HuH-7 (cell line): ENCODE measurements at regions not wholly inside any gene's neighbourhood (a gene's known extent, or its start where the extent isn't known, plus 50 kb on each side); places are given as distances from the start of the nearest gene placed in this dataset.
A peak's percentile ranks its signal among the peaks of the same experiment; 100 is the strongest.
"Not testable (repeated sequence)": the region's sequence is repeated elsewhere in the genome, so short reads cannot be mapped to it uniquely, and the experiment has no call there.

Experiments
- DNase-seq: peaks from one replicate; pipeline ENCODE4 v3.0.0; 2011; ENCODE audit warnings: low spot score

DNA sequence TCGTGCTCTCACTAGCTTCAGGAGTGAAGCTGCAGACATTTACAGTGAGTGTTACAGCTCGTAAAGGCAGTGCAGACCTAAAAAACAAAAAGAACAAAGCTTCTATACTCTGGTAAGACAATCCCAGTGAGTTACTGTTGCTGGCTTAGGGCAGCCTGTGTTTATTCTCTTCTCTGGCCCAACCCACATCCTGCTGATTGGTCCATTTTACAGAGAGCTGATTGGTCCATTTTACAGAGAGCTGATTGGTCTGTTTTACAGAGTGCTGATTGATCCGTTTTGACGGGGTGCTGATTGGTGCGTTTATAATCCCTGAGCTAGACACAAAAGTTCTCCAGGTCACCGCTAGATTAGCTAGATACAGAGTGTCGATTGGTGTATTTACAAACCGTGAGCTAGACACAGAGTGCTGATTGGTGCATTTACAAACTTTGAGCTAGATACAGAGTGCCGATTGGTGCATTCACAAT, 158.0 kb downstream of the KLRB1 start:
- DNase-seq: peak; percentile 8

DNA sequence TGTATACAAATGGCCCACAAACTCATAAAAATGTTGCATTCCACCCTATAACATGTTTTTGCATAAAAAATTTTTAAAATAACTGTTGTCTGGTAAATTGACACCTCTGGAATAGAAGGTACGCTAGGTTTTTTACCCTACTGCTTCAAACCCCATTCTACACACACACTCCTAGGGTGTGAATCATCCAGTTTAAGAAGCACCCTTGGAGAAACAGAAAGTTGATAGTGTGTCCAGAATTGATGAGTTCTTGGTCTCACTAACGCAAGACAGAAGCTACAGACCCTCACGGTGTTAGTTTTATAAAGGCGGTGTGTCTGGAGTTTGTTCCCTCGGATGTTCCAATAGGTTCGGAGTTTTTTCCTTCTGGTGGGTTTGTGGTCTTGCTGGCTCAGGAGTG, 158.5 kb downstream of the KLRB1 start:
- DNase-seq: no peak

DNA sequence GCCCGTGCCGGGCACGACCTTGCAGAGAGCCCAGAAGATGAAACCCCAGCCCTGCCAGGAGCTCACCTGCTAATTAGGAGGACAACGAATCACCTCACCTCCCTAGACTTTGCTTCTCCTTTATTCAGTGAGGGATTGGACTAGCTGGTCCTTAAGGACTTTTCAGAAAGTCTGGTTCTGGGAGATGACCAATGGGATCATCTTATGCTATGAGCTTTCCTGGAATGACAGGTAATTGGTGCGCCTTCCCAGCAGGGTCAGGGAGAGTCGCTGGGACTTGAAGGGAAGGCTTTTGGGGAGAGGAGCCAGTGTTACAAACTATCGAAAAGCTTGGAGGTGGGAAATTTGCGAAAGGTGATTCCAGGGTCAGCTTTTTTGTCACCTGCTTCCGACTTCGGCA, 159.1 kb downstream of the KLRB1 start:
- peak; percentile 15 for DNase-seq

DNA sequence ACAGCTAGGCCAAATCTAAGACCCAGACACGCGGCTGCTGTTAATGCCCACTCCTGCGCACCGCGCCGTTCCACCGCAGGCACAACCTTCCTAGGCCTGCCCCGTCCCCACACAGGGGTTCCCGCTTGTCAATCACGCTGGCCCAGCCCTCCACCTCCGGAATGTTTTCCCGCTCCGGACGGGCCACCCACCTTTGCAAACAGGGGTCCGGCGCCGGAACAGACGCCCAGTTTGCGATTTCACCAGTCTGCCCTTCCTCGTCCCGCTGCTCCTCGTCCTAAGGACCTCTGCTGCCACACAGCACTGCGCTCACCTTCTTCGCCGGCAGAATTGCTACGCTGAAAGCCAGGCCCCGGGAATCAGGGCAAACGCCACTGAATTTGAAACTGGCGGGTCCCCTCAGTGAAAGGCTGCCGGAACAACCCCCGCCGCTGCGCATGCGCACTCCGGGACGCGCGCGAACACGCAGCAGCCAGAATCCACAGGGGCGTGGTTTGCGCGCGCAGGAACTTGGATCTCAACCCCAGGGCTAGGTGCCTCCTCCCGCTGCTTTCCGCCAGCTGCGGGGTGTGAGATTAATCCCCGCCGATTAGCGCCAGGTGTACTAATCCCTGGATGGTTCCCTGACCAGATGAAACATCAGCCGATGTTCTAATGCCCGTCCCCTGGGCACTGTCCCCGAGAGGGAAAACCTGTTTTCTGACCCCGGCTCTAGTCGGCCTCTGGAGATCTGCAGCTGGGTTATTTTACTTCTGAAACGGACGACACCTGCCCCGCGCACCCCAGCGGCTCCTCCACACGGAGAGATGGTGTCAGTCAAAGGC, 159.7 kb downstream of the KLRB1 start:
- DNase-seq: peak; percentile 74

DNA sequence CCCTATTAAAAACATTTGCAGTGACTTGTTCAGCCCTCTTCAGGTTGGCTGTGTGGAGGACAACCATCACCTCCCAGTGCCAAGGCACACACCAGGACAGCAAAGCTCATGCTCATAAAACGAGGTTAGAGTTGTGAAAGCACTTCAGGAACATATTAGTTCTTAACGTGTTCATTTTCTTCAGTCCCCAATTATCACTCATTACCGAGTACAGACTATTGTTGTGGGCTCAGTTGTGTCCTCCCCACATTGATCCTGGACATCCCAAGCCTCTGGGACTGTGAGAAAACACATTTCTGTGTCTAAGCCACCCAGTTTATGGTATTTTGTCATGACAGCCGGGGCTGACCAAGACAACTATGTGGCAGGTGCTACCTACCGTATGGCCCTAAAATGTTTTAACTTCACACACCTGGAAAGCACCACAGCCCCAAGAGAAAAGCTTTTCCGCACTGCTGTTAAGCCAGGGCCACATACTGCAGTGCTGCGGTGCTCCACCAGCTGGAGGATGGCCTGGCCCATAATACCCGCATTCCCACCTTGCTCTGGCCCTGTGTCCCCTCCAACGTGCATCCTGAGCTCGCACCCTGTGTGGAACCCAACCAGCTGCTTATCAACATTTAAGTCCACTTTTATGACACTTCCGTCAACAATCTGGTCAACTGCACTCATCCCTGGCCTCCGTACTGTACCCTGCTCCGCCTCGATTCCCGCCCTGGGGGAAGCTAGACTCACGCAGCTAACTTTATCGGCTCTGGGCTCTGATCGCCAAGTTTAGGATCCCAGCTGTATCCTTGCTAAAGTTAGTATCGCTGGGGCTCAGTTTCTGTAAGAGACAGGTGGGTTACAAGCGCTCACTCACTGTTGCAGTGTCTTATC, 160.6 kb downstream of the KLRB1 start:
- DNase-seq: not testable (repeated sequence)

DNA sequence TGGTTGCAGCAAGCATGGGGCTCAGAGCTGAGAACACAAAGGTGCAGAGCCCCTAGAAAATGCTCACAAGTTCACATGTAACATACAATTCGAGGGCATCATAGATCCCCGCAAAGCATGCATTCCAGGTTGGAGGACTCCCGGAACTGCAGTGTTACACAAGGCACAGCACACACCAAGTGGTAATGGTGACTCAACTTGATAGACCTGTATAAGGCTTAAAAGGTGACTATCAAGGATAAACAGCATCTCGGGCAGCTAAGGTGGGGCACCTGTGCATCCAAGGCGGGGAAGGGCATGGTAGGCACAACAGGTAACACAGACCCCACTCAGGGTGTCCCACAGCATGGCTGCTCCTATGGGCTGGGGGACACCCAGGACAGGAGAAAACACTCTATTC, 167.3 kb downstream of the KLRB1 start:
- DNase-seq: not testable (repeated sequence)

DNA sequence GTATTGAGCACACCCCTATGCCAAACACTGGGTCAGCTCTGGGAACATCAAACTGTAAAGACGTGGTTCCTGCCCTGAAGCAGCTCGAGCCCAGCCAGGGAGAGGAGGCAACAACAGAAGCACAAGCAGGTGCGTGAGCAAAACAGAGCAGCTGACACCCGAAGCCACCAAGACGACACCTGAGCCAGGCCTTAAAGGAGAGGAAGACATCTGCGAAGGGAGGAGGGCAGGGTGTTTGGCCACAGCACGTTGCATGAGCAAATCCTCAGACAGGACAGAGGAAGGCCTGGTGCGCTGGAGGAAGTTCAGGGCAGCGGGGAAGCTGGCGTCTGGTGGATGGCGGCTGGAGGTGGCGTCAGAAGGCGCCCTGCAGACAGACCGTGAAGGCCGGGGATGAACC, 172.0 kb downstream of the KLRB1 start:
- not testable (repeated sequence) for DNase-seq

DNA sequence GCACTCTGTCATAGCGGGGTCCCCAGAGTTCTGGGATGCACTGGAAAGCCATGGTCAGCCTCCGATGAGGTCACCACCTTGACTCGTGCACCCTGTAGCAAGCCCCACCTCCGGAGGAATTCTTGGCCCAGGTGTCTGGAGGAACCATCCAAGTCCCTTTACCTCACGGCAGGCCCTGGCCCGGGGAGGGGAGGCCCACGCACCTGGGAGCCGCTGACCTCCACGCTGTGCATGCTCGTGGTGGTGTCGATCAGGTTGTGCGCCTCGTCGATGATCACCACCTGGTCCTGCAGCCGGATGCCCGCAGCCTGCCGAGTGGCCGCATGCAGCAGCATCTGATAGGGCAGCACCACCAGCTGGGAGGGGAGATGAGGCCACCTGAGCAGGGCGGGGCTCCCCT, 177.3 kb downstream of the KLRB1 start:
- not testable (repeated sequence) for DNase-seq

DNA sequence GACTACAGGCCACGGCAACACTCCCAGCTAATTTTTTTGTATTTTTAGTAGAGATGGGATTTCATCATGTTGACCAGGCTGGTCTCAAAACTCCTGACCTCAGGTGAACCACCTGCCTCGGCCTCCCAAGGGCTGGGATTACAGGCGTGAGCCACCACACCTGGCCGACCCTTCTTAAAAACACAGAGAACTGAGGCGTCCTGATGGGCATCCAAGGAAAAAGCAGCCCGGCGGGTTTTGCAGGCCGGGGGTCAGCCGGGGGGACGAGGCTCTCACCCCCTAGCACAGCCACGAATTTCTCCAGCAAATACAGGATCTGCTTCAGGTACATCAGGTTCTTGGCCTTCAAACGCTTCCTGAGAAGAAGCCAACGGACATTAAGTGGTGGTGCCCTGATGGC, 178.9 kb downstream of the KLRB1 start:
- not testable (repeated sequence) for DNase-seq

DNA sequence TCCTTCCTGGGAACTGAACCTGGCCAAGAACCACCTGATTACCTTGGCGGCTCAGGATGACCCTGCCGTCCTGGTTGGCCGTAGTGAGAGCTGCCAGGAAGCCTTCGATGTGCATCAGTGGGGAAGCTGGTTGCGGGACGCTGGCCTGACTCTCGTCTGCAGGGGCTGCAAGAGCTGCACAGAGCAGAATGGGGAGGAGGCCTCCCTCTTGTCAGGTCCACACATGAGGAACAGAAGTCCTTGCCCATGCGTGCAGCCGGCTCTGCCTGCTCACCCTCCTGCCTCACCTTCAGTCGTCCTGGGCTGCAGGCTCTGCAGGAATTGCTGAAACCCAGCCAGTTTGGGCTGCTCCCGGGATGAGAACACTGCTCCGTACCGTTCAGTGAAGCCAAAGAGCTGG, 182.3 kb downstream of the KLRB1 start:
- DNase-seq: not testable (repeated sequence)

DNA sequence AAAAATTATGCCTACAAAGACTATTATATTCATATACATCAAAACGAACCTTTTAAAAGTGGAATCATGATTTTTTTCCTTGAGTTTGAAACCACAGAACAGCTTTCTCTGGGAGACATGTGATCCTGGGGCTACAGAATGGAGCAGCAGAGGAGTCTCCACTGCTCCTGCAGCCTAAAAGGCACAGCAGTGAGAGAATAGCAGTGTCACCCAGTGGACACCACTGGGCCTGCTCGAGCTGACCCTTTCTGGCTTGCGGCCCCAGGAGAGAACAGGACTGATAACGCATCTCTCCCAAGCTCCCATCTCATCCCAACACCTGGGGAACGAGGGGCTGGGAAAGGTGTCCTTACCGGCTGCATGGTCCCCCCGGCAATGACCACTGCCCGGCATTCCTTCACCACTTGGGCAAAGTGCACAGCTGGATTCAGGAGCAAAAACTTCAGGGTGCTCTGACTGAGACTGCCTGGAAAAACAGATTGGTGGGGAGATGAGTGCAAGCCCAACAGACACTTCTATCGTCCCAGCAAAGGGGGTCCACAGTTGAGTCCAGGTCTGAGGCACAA, 183.5 kb downstream of the KLRB1 start:
- not testable (repeated sequence) for DNase-seq

DNA sequence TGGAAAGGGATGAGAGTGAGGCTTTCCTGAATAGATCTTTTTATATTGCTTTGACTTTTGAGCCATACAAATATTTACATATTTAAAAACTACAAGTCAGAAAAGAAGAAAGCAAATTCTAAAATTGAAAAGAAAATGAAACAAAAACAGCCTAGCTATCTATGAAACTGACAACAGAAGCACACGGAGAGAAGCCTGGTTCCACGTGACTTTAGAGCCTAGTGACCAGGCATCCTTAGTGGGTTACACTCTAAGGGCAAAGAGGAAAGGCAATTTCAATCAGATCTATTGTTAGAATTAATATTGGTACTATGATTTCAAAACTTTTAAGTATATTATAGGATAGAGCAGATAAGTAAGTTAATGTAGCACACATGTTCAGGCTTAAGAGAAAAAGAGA, 185.0 kb downstream of the KLRB1 start:
- not testable (repeated sequence) for DNase-seq

DNA sequence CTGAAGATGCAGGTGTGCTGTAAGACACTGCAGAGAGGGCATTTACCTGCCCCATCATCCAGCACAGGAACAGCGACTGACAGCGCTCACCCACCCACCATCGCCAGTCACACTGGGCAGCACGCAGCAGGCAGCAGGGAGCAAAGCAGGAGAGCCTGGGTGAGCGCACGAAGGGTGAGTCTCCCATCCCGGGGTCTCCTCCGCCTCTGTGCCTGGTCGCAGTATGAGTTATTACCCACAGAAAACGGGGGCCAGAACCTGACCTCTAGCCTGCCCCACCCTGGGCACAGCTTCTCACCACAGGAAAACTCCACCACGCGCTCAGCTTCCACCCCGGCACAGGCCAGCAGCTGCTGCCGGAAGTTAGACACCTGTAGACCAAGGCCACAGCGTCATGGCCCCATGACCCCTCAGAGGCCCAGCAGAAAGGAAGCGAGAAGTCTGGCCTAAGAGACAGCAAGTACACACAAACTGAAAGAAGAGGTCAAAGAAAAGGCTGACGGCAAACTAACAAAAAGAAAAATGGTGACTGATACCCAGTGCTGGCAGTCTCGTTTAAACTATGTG, 186.1 kb downstream of the KLRB1 start:
- DNase-seq: not testable (repeated sequence)

DNA sequence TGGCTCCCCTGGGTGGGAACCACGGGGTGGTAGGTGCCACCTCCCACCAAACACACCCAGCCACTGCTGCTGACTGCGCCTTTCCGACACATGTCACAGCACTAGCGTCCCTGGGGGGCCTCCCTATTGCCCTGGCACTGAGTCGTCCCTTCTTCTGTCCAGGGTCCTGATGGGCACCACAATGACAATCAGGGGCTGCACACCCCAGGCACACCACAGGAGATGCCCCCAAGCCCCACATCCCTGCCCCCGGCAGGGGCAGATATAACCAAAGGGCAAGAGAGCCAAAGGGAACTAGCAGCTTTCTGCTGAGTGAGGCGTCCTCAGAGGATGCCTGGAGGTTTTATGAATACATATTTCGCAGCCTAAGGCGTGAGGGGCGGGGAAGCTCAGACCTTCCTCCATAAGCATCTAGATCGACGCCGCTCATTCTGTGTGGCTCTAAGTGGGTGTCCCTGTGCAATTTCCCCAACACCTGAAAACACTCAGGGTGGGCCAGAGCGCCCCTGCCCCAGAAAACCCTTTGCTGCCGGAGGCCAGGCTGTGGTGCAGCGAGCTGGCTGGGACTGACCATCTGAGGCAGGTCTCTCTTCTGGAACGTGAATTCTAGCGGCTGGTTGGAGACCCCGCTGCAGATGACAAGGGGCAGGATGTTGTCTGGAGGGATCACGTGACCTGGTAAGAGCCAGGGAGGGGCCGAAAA, 186.7 kb downstream of the KLRB1 start:
- DNase-seq: not testable (repeated sequence)

DNA sequence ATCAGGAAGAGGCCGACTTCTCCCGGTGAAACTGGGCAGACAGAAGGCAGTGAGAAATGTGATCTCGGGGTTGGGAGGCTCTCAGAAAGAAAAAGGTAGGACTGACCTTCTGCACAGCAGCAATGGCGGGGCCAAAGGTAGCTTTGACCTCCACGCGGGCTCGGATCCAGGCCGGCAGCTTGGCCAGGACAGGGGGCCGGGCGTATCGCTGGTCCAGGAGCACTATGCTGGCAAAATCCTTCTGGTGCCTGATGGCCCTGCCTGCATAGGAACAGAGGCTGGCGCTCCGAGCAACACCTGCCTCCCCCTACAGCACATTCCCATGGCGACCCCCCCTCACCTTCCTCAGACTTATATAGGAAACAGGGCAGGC, 189.1 kb downstream of the KLRB1 start:
- not testable (repeated sequence) for DNase-seq

DNA sequence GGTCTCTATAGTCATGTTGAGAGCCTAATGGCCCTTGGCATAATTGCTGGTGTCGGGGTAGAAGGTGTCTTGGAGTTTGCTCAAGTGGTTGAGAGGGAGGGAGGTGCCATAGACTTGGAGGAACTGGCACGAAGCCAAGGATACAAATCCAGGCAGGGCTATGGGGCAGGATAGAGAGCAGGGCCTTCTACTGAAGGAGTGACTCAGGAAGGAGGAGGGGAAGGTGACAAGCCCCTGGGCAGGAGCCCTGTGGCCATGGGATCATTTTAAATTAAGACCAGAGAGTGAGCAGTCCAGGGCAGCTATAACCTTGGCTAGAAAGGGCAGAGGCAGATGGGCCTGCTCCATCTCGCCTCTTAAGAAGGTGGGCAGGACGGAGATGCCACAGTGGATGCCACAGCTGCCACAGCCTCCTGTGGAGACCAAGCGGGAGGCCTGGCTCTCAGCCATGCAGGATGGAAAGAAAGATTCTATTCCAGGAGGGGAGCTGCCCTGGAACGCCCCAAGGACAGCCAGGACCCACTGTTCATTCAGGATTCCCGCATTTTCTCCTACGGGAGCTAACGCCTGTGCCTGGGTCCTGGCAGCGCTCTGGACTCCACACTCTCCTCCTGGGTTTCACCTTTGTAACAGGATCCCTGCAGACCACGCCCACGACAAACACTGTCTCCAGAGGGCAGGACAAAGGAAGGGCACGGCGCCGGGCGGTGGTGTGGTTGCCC, 189.6 kb downstream of the KLRB1 start:
- DNase-seq: not testable (repeated sequence)

DNA sequence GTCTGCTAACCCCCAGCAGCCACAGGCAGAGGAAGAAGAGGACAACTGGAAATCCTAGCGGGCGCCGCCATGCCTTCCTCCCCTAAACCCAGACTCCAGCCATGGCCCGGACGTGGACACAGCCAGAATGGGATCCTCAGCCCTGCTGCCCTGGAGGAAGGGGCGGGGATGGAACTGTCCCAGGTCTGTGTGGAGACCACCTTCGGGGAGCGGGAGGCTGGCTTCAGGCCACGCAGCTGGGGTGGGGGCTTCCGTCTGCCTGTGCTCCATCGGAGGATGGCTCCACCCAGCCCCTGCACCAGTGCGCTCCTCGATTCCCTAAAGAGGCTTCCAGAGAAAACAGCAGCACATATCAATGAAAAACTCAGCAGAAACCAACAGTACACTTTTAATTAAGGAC, 190.4 kb downstream of the KLRB1 start:
- not testable (repeated sequence) for DNase-seq

DNA sequence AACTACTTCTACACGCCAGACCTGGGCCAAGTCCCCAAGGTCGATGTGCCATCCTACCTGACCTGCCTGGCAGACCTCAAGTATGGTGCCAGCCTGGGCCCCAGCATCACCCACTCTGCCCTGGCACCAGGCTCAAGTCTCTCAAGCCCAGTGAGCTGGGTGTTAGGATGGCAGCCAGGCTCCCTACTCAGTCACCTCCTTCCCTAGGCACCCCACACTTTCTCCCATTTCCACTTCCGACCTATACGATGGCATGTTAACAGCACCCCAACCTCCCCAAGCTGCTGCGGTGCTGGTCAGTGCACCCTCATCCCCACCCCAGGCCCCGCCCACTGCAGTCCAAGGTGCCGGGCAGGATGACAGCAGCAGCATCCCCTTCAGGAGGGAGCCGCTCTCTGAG, 191.4 kb downstream of the KLRB1 start:
- DNase-seq: not testable (repeated sequence)

DNA sequence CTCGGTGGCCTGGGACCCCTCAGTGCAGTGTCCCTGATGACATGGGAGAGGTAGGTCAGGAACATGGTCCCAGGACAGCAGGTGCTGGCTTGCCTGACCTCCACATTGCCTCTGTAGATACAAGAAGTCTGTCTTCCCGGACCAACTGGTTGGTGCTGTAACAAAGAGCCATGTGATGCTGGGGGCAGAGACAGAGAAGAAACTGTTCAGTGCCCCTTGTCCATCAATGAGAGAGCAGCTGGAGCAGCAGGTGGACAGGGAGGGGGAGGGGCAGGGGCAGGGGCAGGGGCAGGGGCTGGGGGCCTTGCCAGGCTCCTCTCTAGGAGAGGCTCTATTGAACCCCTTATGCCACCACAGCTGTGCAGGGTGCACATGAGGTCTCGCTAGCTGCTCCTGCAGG, 191.8 kb downstream of the KLRB1 start:
- not testable (repeated sequence) for DNase-seq

DNA sequence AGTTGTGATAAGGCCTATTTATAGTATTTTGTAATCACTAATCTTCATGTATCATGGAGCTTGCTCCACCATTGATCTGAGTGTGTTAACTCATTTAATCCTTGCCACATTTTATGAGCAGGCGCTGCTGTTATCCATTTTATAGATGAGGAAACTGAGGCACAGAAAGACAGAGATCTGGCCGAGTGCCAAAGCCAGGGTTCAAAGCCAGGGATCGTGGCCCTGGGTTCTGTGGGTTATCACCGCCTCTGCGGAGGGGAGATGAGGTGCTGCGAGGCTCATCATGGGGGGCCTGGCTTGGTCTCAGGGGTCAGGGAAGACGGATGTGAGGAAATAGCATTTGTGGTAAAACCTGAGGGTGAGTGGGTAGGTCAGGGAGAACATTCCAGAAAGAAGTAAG, 193.9 kb downstream of the KLRB1 start:
- DNase-seq: not testable (repeated sequence)

DNA sequence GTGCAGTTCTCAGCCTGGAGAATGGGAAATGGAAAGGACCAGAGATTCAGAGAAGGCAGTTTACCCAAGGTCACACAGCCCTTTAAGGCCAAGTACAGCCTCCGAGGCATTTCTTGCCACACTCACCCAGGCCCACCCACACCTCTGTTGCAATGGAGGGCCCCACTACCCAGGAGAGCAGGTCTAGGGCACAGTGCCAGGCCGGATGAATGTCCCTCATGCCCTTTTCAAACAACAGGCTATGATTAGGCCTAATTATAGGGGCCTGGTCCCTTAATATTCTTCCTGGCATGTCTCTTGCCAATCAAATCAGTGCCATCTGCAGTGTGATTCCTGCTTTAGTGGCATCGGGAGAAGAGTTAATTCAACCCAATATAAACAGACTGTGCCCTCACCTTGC, 195.3 kb downstream of the KLRB1 start:
- not testable (repeated sequence) for DNase-seq
